ENCODE measurements at regions not wholly inside any gene's neighbourhood (a gene's known extent, or its start where the extent isn't known, plus 50 kb on each side); places are given as distances from the start of the nearest gene placed in this dataset.

DNA sequence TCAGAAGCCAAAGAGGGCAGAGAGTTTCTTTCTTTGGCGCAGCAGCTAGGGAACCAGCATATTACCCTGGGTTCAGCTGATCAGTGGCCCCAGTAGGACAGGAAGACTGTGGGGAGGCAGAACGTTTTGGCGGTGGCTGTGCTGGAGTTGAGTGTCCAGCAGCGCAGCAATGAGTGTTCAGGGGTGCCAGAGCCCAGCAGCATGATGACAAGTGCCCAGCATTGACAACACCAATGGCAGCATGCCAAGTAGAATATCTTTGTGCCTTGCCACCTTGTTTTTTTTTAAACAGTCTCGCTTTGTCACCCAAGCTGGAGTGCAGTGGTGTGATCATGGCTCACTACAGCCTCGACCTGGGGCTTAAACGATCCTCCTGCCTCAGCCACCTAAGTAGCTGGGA is 106.7 kb upstream of the CDC42BPA start:
- no peak for TF ChIP-seq EZH2 (IDR thresholded peaks at IDR 0.05; ENCODE audit: low read length)
- no peak for TF ChIP-seq CTCF (optimal IDR thresholded peaks at IDR 0.05 in 1 of 3, IDR thresholded peaks at IDR 0.05 in 1 of 3, conservative IDR thresholded peaks at IDR 0.05 in 1 of 3; ENCODE audit: extremely low read depth in 1 of 3, insufficient read depth in 2 of 3, low read length in 3 of 3)

All from keratinocyte (primary cell).